Neutrophil (primary cell): ENCODE measurements at regions not wholly inside any gene's neighbourhood (a gene's known extent, or its start where the extent isn't known, plus 50 kb on each side); places are given as distances from the start of the nearest gene placed in this dataset.

Experiments used
- H3K27ac ChIP-seq: fragments of 200-600 bp; sonication (generic); 2 replicates; pipeline ENCODE4 v1.5.1; 2016; ENCODE audit warnings: mild to moderate bottlenecking, moderate library complexity
- H3K27me3 ChIP-seq: fragments of 200-600 bp; sonication (generic); 2 replicates; pipeline ENCODE4 v1.6.0; 2016; ENCODE audit warnings: mild to moderate bottlenecking
- H3K36me3 ChIP-seq: fragments of 200-600 bp; sonication (generic); 2 replicates; pipeline ENCODE4 v1.5.1; 2017
- H3K4me1 ChIP-seq, 2 experiments: fragments of 200-600 bp in 1 of 2; sonication (generic) in 1 of 2; 1 replicate in 1 of 2; 2 replicates in 1 of 2; pipeline versions ENCODE4 v1.5.1 to v1.6.1; 2013 to 2016; ENCODE audit warnings: low read depth in 1 of 2, low read length in 1 of 2, mild to moderate bottlenecking in 1 of 2, moderate library complexity in 1 of 2; ENCODE audit not compliant: control insufficient read depth in 1 of 2, insufficient read depth in 1 of 2
- H3K4me3 ChIP-seq, 2 experiments: fragments of 200-600 bp in 1 of 2; sonication (generic) in 1 of 2; 1 replicate in 1 of 2; 2 replicates in 1 of 2; pipeline ENCODE4 v1.5.1; 2013 to 2016; ENCODE audit warnings: low read depth in 1 of 2, low read length in 1 of 2, mild to moderate bottlenecking in 1 of 2, moderate library complexity in 1 of 2
- H3K9me3 ChIP-seq: fragments of 200-600 bp; sonication (generic); 2 replicates; pipeline ENCODE4 v1.5.1; 2016
- CTCF ChIP-seq: fragments of 200-600 bp; sonication (generic); IDR thresholded peaks from 2 replicates; pipeline ENCODE4 v1.5.1; 2016; ENCODE audit warnings: antibody characterized with exemption

GRCh38 chr18:28365411-28365831 lies 188.5 kb upstream of the CDH2 start:
- Histone ChIP-seq H3K4me3 (no peak overlapping the region), H3K27ac (no peak overlapping the region), H3K4me1 (no peaks in the 10 kb centered on the region), H3K36me3 (no peaks in the 10 kb centered on the region), H3K9me3 (no peaks in the 10 kb centered on the region), H3K27me3 (no peaks in the 10 kb centered on the region)
- TF ChIP-seq CTCF = no peak

- H3K4me1 ChIP-seq = no peaks in the 10 kb centered on the region
- H3K4me3 ChIP-seq = no peak overlapping the region
- no peak for TF ChIP-seq CTCF
- no peak overlapping the region for H3K27ac ChIP-seq
- H3K36me3 ChIP-seq = no peaks in the 10 kb centered on the region
- H3K27me3 ChIP-seq = no peaks in the 10 kb centered on the region
- no peaks in the 10 kb centered on the region for H3K9me3 ChIP-seq
These were observed 186.2 kb upstream of the CDH2 start for GRCh38 chr18:28363124-28363523.

- Histone ChIP-seq H3K27me3 (no peaks in the 10 kb centered on the region), H3K4me1 (no peaks in the 10 kb centered on the region), H3K4me3 (no peak overlapping the region), H3K36me3 (no peaks in the 10 kb centered on the region), H3K27ac (no peak overlapping the region), H3K9me3 (no peaks in the 10 kb centered on the region)
- TF ChIP-seq CTCF = no peak
These were observed 182.2 kb upstream of the CDH2 start for GRCh38 chr18:28359176-28359575.

GRCh38 chr18:28357766-28358401 lies 181.0 kb upstream of the CDH2 start:
- TF ChIP-seq CTCF = no peak
- Histone ChIP-seq H3K36me3 (no peaks in the 10 kb centered on the region), H3K27ac (no peak overlapping the region), H3K4me1 (no peaks in the 10 kb centered on the region), H3K9me3 (no peaks in the 10 kb centered on the region), H3K4me3 (no peak overlapping the region), H3K27me3 (no peaks in the 10 kb centered on the region)

DNA sequence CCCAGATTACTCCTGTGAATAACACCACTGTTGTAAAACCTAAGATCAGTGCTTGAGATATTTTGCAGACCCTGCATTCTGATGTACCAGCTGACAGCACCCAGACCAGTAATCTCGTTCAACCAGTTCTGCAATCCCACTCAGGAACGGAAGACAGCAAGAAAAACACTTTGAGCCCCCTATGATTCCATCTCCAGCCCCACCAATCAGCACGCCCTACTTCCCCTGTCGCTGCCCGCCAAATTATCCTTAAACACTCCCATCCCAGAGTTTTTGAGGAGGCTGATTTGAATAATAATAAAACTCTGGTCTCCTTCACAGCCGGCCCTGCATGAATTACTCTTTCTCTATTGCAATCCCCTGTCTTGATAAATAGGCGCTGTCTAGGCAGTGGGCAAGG lies 173.9 kb upstream of the CDH2 start:
- Histone ChIP-seq H3K4me1 (no peaks in the 10 kb centered on the region), H3K4me3 (no peak overlapping the region), H3K36me3 (no peaks in the 10 kb centered on the region), H3K27me3 (no peaks in the 10 kb centered on the region), H3K9me3 (no peaks in the 10 kb centered on the region), H3K27ac (no peak overlapping the region)
- TF ChIP-seq CTCF = no peak

DNA sequence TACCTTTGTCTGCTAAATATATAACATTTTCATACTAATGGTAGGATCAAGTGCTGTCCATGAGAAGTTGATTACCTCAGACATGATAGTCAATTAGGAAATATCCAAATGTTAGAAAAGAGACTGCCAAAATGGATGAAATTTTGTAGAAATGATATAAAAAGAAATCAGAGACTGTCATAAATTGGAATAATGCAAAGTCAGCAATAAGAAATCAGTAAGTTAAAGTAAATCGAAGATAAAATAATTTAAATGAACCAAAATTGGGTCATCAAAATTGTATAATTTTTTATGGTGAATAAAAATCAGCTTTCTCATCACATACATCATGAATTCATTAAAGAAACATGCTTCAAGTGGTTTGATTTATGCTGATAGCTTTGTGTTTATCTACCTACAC lies 165.3 kb upstream of the CDH2 start:
- no peak overlapping the region for H3K4me3 ChIP-seq
- H3K27me3 ChIP-seq = no peaks in the 10 kb centered on the region
- no peaks in the 10 kb centered on the region for H3K36me3 ChIP-seq
- H3K27ac ChIP-seq = no peak overlapping the region
- TF ChIP-seq CTCF = no peak
- no peaks in the 10 kb centered on the region for H3K4me1 ChIP-seq
- no peaks in the 10 kb centered on the region for H3K9me3 ChIP-seq
